NCI-H82 treated with DMSO at 0.1 percent for 48 hours (cell line): ENCODE measurements at regions not wholly inside any gene's neighbourhood (a gene's known extent, or its start where the extent isn't known, plus 50 kb on each side); places are given as distances from the start of the nearest gene placed in this dataset.
"Not testable (repeated sequence)": the region's sequence is repeated elsewhere in the genome, so short reads cannot be mapped to it uniquely, and the experiment has no call there.

Experiments used
- DNase-seq: peaks from one replicate; lab custom pipeline; 2025; ENCODE audit not compliant: unreplicated experiment; lab: John Stamatoyannopoulos, UW

- DNase-seq: no peak
These were observed 606.0 kb upstream of the PITX2 start for GRCh38 chr4:111228874-111229273.

- DNase-seq: no peak
These were observed 607.4 kb upstream of the PITX2 start for GRCh38 chr4:111230265-111230664.

- DNase-seq: no peak
These were observed 608.4 kb upstream of the PITX2 start for GRCh38 chr4:111231281-111231680.

- DNase-seq: no peak
These were observed 612.1 kb upstream of the PITX2 start for GRCh38 chr4:111234939-111235338.

- DNase-seq: no peak
These were observed 641.0 kb upstream of the PITX2 start for GRCh38 chr4:111263836-111264235.

- no peak for DNase-seq
These were observed 644.1 kb upstream of the PITX2 start for GRCh38 chr4:111266937-111267336.

- DNase-seq: no peak
These were observed 644.9 kb upstream of the PITX2 start for GRCh38 chr4:111267786-111268185.

GRCh38 chr4:111268769-111269414 lies 646.0 kb upstream of the PITX2 start:
- no peak for DNase-seq

- DNase-seq: no peak
These were observed 646.6 kb upstream of the PITX2 start for GRCh38 chr4:111269439-111269838.

GRCh38 chr4:111274060-111274459 lies 651.2 kb upstream of the PITX2 start:
- DNase-seq: no peak

- DNase-seq: no peak
These were observed 651.6 kb upstream of the PITX2 start for GRCh38 chr4:111274486-111274885.

- DNase-seq: no peak
These were observed 658.3 kb upstream of the PITX2 start for GRCh38 chr4:111281219-111281618.

- DNase-seq: no peak
These were observed 659.2 kb upstream of the PITX2 start for GRCh38 chr4:111282035-111282434.

- DNase-seq: no peak
These were observed 660.3 kb upstream of the PITX2 start for GRCh38 chr4:111283066-111283677.

- DNase-seq: no peak
These were observed 673.6 kb upstream of the PITX2 start for GRCh38 chr4:111296466-111296865.

- no peak for DNase-seq
These were observed 680.9 kb upstream of the PITX2 start for GRCh38 chr4:111303806-111304205.

- DNase-seq: no peak
These were observed 700.6 kb upstream of the PITX2 start for GRCh38 chr4:111323496-111323895.

GRCh38 chr4:111323916-111324315 lies 701.0 kb upstream of the PITX2 start:
- DNase-seq: no peak

- DNase-seq: no peak
These were observed 703.6 kb upstream of the PITX2 start for GRCh38 chr4:111326450-111326849.

GRCh38 chr4:111330786-111331185 lies 707.9 kb upstream of the PITX2 start:
- DNase-seq: no peak

GRCh38 chr4:111334361-111334760 lies 711.5 kb upstream of the PITX2 start:
- no peak for DNase-seq

GRCh38 chr4:111337186-111337876 lies 714.5 kb upstream of the PITX2 start:
- not testable (repeated sequence) for DNase-seq
